ENCODE measurements at regions not wholly inside any gene's neighbourhood (a gene's known extent, or its start where the extent isn't known, plus 50 kb on each side); places are given as distances from the start of the nearest gene placed in this dataset.

GRCh38 chr6:126957721-126958120 lies 160.8 kb upstream of the RSPO3 start:
- CTCF ChIA-PET, result no interaction called here
- H3K27me3 Mint-ChIP-seq, result peaks cover 3% of the 10 kb centered on the region
- no peak overlapping the region for H3K27ac Mint-ChIP-seq
- POLR2A ChIA-PET, result no interaction called here
- ATAC-seq (no peak), DNase-seq (no peak)
- no peaks in the 10 kb centered on the region for H3K36me3 Mint-ChIP-seq (ENCODE audit: low read depth)
- no peak overlapping the region for H3K4me3 Mint-ChIP-seq
- intact Hi-C loops (cut with micrococcal nuclease), result no loop called here
- H3K4me1 Mint-ChIP-seq (ENCODE audit: low read depth), result no peaks in the 10 kb centered on the region
- no peaks in the 10 kb centered on the region for H3K9me3 Mint-ChIP-seq
- no peak for TF ChIP-seq CTCF (IDR thresholded peaks at IDR 0.05)

- no peak for TF ChIP-seq CTCF (IDR thresholded peaks at IDR 0.05)
- H3K27ac Mint-ChIP-seq, result no peak overlapping the region
These were observed 158.7 kb upstream of the RSPO3 start for GRCh38 chr6:126959765-126960164.

GRCh38 chr6:126963077-126963809 lies 155.2 kb upstream of the RSPO3 start:
- Mint-ChIP-seq H3K9me3 (no peaks in the 10 kb centered on the region), H3K4me3 (no peak overlapping the region), H3K4me1 (ENCODE audit: low read depth) (no peaks in the 10 kb centered on the region), H3K36me3 (ENCODE audit: low read depth) (no peaks in the 10 kb centered on the region), H3K27me3 (no peaks in the 10 kb centered on the region), H3K27ac (no peak overlapping the region)
- CTCF ChIA-PET, result no interaction called here
- no peak for TF ChIP-seq CTCF (IDR thresholded peaks at IDR 0.05)
- DNase-seq (no peak), ATAC-seq (no peak)
- intact Hi-C loops (cut with micrococcal nuclease), result no loop called here
- POLR2A ChIA-PET, result no interaction called here

More at GRCh38 chr6:126959765-126960164, 158.7 kb upstream of the RSPO3 start:
- DNase-seq (no peak), ATAC-seq (no peak)
- H3K27me3 Mint-ChIP-seq, result peaks cover 2% of the 10 kb centered on the region
- H3K4me3 Mint-ChIP-seq, result no peak overlapping the region
- H3K4me1 Mint-ChIP-seq (ENCODE audit: low read depth), result no peaks in the 10 kb centered on the region
- ChIA-PET CTCF (no interaction called here), POLR2A (no interaction called here)
- intact Hi-C loops (cut with micrococcal nuclease), result no loop called here
- no peaks in the 10 kb centered on the region for H3K36me3 Mint-ChIP-seq (ENCODE audit: low read depth)
- no peaks in the 10 kb centered on the region for H3K9me3 Mint-ChIP-seq

GRCh38 chr6:126967296-126968005 lies 151.0 kb upstream of the RSPO3 start:
- ATAC-seq (no peak), DNase-seq (no peak)
- Mint-ChIP-seq H3K36me3 (ENCODE audit: low read depth) (no peaks in the 10 kb centered on the region), H3K4me3 (no peak overlapping the region), H3K4me1 (ENCODE audit: low read depth) (no peaks in the 10 kb centered on the region), H3K27me3 (no peaks in the 10 kb centered on the region), H3K9me3 (no peaks in the 10 kb centered on the region), H3K27ac (no peak overlapping the region)
- intact Hi-C loops (cut with micrococcal nuclease), result no loop called here
- CTCF ChIA-PET, result no interaction called here
- no peak for TF ChIP-seq CTCF (IDR thresholded peaks at IDR 0.05)
- POLR2A ChIA-PET, result no interaction called here

GRCh38 chr6:126976253-126976797 lies 142.1 kb upstream of the RSPO3 start:
- intact Hi-C loops (cut with micrococcal nuclease), result no loop called here
- CTCF ChIA-PET, result no interaction called here
- H3K4me1 Mint-ChIP-seq (ENCODE audit: low read depth), result no peaks in the 10 kb centered on the region
- POLR2A ChIA-PET, result no interaction called here
- no peaks in the 10 kb centered on the region for H3K36me3 Mint-ChIP-seq (ENCODE audit: low read depth)
- no peak for TF ChIP-seq CTCF (IDR thresholded peaks at IDR 0.05)
- DNase-seq (no peak), ATAC-seq (no peak)
- H3K4me3 Mint-ChIP-seq, result no peak overlapping the region
- H3K27me3 Mint-ChIP-seq, result no peaks in the 10 kb centered on the region
- H3K27ac Mint-ChIP-seq, result no peak overlapping the region
- no peaks in the 10 kb centered on the region for H3K9me3 Mint-ChIP-seq
